DOHH2 (cell line): ENCODE measurements at regions not wholly inside any gene's neighbourhood (a gene's known extent, or its start where the extent isn't known, plus 50 kb on each side); places are given as distances from the start of the nearest gene placed in this dataset.

ENCODE experiments used
- H3F3A ChIP-seq: fragments of 200-600 bp; sonication (generic), shearing (Covaris generic); 2 replicates; pipeline ENCODE4 v1.6.0; 2016; ENCODE audit warnings: antibody characterized with exemption, mild to moderate bottlenecking; ENCODE audit not compliant: control insufficient read depth, insufficient read depth
- H3K27ac ChIP-seq: fragments of 200-600 bp; sonication (generic); 2 replicates; pipeline ENCODE4 v1.5.1; 2014; ENCODE audit warnings: low read depth, mild to moderate bottlenecking, low read length, moderate library complexity
- H3K27me3 ChIP-seq: fragments of 200-600 bp; sonication (generic); 2 replicates; pipeline ENCODE4 v1.6.1; 2014; ENCODE audit warnings: mild to moderate bottlenecking, low read length, mixed read lengths; ENCODE audit not compliant: control insufficient read depth
- H3K36me3 ChIP-seq: fragments of 200-600 bp; sonication (generic); 2 replicates; pipeline ENCODE4 v1.6.1; 2014; ENCODE audit warnings: mild to moderate bottlenecking, low read length, moderate library complexity, mixed read lengths; ENCODE audit not compliant: control insufficient read depth
- H3K4me1 ChIP-seq: fragments of 200-600 bp; sonication (generic); 2 replicates; pipeline ENCODE4 v1.6.1; 2014; ENCODE audit warnings: mild to moderate bottlenecking, low read length, mixed read lengths; ENCODE audit not compliant: control insufficient read depth
- H3K4me2 ChIP-seq: fragments of 200-600 bp; sonication (generic); 2 replicates; pipeline ENCODE4 v1.6.0; 2014; ENCODE audit warnings: mild to moderate bottlenecking, low read length, moderate library complexity
- H3K4me3 ChIP-seq: fragments of 200-600 bp; sonication (generic); 2 replicates; pipeline ENCODE4 v1.5.1; 2014; ENCODE audit warnings: mild to moderate bottlenecking, low read length, mixed read lengths
- H3K79me2 ChIP-seq: fragments of 200-600 bp; sonication (generic); 2 replicates; pipeline ENCODE4 v1.6.1; 2014; ENCODE audit warnings: mild to moderate bottlenecking, low read length, mixed read lengths; ENCODE audit not compliant: control insufficient read depth
- H3K9me2 ChIP-seq: fragments of 200-600 bp; sonication (generic); replicated peaks from 2 replicates; pipeline ENCODE4 v1.6.1; 2014; ENCODE audit warnings: mild to moderate bottlenecking, low read length, mixed read lengths; ENCODE audit not compliant: control insufficient read depth
- H3K9me3 ChIP-seq: fragments of 200-600 bp; sonication (generic); 2 replicates; pipeline ENCODE4 v1.6.1; 2014; ENCODE audit warnings: antibody characterized with exemption, low read length, mixed read lengths; ENCODE audit not compliant: control insufficient read depth, insufficient read depth
- H4K20me1 ChIP-seq: fragments of 200-600 bp; sonication (generic); 2 replicates; pipeline ENCODE4 v1.6.0; 2014; ENCODE audit warnings: low read depth, mild to moderate bottlenecking, antibody characterized with exemption, low read length, moderate library complexity; ENCODE audit not compliant: control insufficient read depth, insufficient read depth
- EZH2phosphoT487 ChIP-seq: fragments of 200-600 bp; sonication (generic); IDR thresholded peaks from 2 replicates; pipeline ENCODE4 v1.6.1; 2017; ENCODE audit warnings: borderline replicate concordance, mild to moderate bottlenecking, antibody characterized with exemption, low read length, moderate library complexity, mixed read lengths
- TF ChIP-seq, protein P1 (sequence below): fragments of 200-600 bp; sonication (generic); IDR thresholded peaks from one replicate; pipeline ENCODE4 v1.5.1; 2014; ENCODE audit warnings: antibody characterized with exemption, mild to moderate bottlenecking, low read depth, low read length; ENCODE audit not compliant: poor library complexity, severe bottlenecking

DNA sequence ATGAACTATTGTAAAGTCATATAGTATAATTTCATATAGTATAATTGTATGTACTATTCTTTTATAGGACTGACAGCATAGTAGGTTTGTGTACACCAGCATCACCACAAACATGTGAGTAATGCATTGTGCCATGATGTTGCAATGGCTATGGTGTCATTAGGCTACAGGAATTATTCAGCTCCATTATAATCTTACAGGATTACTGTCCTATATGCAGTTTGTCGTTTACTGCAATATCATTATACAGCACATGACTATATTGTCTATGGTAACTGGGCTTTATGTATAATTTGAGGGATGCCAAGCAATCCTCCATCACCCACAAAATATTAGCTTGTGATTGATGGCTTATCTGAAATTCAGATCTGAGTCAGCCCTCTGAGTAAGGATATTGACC is 54.2 kb upstream of the PBX1 start:
- H4K20me1 ChIP-seq = no peaks in the 10 kb centered on the region
- no peaks in the 10 kb centered on the region for H3K79me2 ChIP-seq

More for the DNA sequence above, 54.2 kb upstream of the PBX1 start:
- Histone ChIP-seq H3K36me3 (no peaks in the 10 kb centered on the region), H3K4me1 (no peaks in the 10 kb centered on the region), H3K9me2 (no peaks in the 10 kb centered on the region), H3K4me2 (no peak overlapping the region), H3K27me3 (no peaks in the 10 kb centered on the region), H3K9me3 (no peaks in the 10 kb centered on the region), H3K4me3 (no peak overlapping the region), H3K27ac (no peak overlapping the region), H3F3A (no peaks in the 10 kb centered on the region)
- TF ChIP-seq, protein P1, sequence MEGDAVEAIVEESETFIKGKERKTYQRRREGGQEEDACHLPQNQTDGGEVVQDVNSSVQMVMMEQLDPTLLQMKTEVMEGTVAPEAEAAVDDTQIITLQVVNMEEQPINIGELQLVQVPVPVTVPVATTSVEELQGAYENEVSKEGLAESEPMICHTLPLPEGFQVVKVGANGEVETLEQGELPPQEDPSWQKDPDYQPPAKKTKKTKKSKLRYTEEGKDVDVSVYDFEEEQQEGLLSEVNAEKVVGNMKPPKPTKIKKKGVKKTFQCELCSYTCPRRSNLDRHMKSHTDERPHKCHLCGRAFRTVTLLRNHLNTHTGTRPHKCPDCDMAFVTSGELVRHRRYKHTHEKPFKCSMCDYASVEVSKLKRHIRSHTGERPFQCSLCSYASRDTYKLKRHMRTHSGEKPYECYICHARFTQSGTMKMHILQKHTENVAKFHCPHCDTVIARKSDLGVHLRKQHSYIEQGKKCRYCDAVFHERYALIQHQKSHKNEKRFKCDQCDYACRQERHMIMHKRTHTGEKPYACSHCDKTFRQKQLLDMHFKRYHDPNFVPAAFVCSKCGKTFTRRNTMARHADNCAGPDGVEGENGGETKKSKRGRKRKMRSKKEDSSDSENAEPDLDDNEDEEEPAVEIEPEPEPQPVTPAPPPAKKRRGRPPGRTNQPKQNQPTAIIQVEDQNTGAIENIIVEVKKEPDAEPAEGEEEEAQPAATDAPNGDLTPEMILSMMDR = no peak
- TF ChIP-seq EZH2phosphoT487 = no peak
